K562 (cell line): ENCODE measurements at regions not wholly inside any gene's neighbourhood (a gene's known extent, or its start where the extent isn't known, plus 50 kb on each side); places are given as distances from the start of the nearest gene placed in this dataset.

ENCODE experiments used
- ARID1B ChIP-seq: fragments of 450-650 bp; IDR thresholded peaks from 2 replicates; pipeline ENCODE4 v1.6.1; 2016; ENCODE audit warnings: antibody characterized with exemption, mild to moderate bottlenecking, inconsistent platforms
- DACH1 ChIP-seq: fragments of 450-650 bp; IDR thresholded peaks from 2 replicates; pipeline ENCODE4 v1.6.1; 2018; ENCODE audit not compliant: partially characterized antibody
- FOXM1 ChIP-seq, 2 experiments: fragments of 450-650 bp in 1 of 2; sonication (generic) in 1 of 2; formaldehyde crosslinking in 1 of 2; IDR thresholded peaks; 2 replicates each; pipeline versions ENCODE4 v1.6.1 to v1.9.0; 2017 to 2022; ENCODE audit warnings: low read depth in 2 of 2, mild to moderate bottlenecking in 2 of 2, missing genetic modification reagents in 1 of 2, moderate library complexity in 1 of 2
- HDAC1 ChIP-seq, 2 experiments: fragments of 450-650 bp; IDR thresholded peaks; 2 replicates each; pipeline ENCODE4 v1.6.1; 2016 to 2017; ENCODE audit warnings: inconsistent platforms in 1 of 2, mild to moderate bottlenecking in 1 of 2, moderate library complexity in 1 of 2
- HINFP ChIP-seq: fragments of 450-650 bp; conservative IDR thresholded peaks from 2 replicates; pipeline ENCODE4 v1.6.1; 2016; ENCODE audit warnings: missing genetic modification characterization, low read depth, mild to moderate bottlenecking, control low read depth, missing compliant biosample characterization
- HLTF ChIP-seq: fragments of 450-650 bp; IDR thresholded peaks from 2 replicates; pipeline ENCODE4 v1.6.1; 2016
- ILF3 ChIP-seq: fragments of 450-650 bp; IDR thresholded peaks from 2 replicates; pipeline ENCODE4 v1.6.1; 2018; ENCODE audit warnings: antibody characterized with exemption, mild to moderate bottlenecking, moderate library complexity, borderline replicate concordance
- MAX ChIP-seq: sonication (generic); formaldehyde crosslinking; IDR thresholded peaks from 2 replicates; pipeline ENCODE4 v1.9.0; 2022; ENCODE audit warnings: mild to moderate bottlenecking, missing genetic modification reagents
- MYBL2 ChIP-seq, 2 experiments: fragments of 450-650 bp in 1 of 2; sonication (generic) in 1 of 2; formaldehyde crosslinking in 1 of 2; IDR thresholded peaks; 2 replicates each; pipeline versions ENCODE4 v1.6.1 to v1.8.1; 2017 to 2022; ENCODE audit warnings: borderline replicate concordance in 1 of 2, inconsistent platforms in 1 of 2, low read depth in 1 of 2, mild to moderate bottlenecking in 1 of 2, missing genetic modification reagents in 1 of 2, moderate library complexity in 1 of 2
- MYNN ChIP-seq, 2 experiments: sonication (generic); formaldehyde crosslinking in 1 of 2; IDR thresholded peaks; 2 replicates each; pipeline versions ENCODE4 v1.5.0 to v1.6.1; 2016 to 2020; ENCODE audit warnings: antibody characterized with exemption in 1 of 2, missing genetic modification reagents in 1 of 2
- NBN ChIP-seq: fragments of 450-650 bp; IDR thresholded peaks from 2 replicates; pipeline ENCODE4 v1.6.1; 2016; ENCODE audit warnings: low read depth, mild to moderate bottlenecking
- NCOR1 ChIP-seq: fragments of 450-650 bp; IDR thresholded peaks from 2 replicates; pipeline ENCODE4 v1.6.1; 2016; ENCODE audit warnings: mild to moderate bottlenecking, moderate library complexity
- ZNF124 ChIP-seq: sonication (generic); formaldehyde crosslinking; IDR thresholded peaks from 2 replicates; pipeline ENCODE4 v1.8.1; 2022; ENCODE audit warnings: missing genetic modification reagents
- ZNF644 ChIP-seq: fragments of 200-800 bp; sonication (Bioruptor generic); IDR thresholded peaks from 2 replicates; pipeline ENCODE4 v1.6.1; 2016; ENCODE audit warnings: low read depth, missing genetic modification characterization, missing compliant biosample characterization
- TF ChIP-seq, protein P1 (sequence below), 3 experiments: fragments of 200-800 bp in 1 of 3; fragments of 250-450 bp in 1 of 3; fragments of 450-650 bp in 1 of 3; sonication (Bioruptor Pico) in 1 of 3; sonication (Bioruptor generic) in 1 of 3; formaldehyde crosslinking in 1 of 3; IDR thresholded peaks; 2 replicates each; pipeline versions ENCODE4 v1.6.1 to v1.8.0; 2016 to 2022; ENCODE audit warnings: mild to moderate bottlenecking in 2 of 3, missing genetic modification characterization in 2 of 3, missing compliant biosample characterization in 1 of 3, moderate library complexity in 1 of 3
- TF ChIP-seq, protein P2 (sequence below): fragments of 450-650 bp; IDR thresholded peaks from 2 replicates; pipeline ENCODE4 v1.6.1; 2018; ENCODE audit warnings: mild to moderate bottlenecking, low read depth; ENCODE audit not compliant: partially characterized antibody
- TF ChIP-seq, protein P3 (sequence below): fragments of 250-450 bp; sonication (Bioruptor Pico); IDR thresholded peaks from 2 replicates; pipeline ENCODE4 v1.8.0; 2022; ENCODE audit warnings: moderate library complexity, mild to moderate bottlenecking, inconsistent platforms

DNA sequence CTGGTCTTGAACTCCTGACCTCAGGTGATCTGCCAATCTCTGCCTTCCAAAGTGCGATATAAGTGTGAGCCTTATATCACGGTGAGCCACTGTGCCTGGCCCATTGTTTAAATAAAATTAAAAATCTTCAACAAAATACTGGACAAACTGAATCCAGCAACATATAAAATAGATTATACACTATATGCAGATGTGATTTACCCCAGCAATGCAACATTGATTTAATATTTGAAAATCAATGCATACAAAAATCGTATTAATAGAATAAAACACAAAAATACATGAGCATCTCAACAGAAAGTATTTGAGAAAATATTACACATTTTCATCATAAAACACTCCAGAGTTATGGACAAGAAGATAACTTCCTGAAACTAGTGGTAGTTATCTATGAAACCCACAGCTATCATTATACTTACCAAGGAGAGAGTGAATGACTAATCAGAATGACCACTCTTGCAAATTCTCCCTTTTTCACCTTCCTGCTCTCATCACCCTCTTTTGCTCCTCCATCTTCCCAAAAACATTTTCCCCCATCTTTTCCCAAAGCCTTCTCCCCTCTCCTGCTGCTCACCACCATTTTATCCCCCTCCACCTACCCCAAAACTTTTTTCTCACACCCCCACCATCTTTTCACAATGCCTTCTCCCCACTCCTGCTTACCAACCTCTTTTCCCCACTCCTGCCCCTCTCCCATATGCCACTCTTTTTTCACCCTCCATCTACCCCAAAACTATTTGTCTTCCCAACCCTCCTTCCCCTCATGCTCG is 122.1 kb upstream of the VPREB1 start (continued):
- TF ChIP-seq MAX (CRISPR knock-in tag), result no peak
- no peak for TF ChIP-seq MYNN (IDR thresholded peaks at IDR 0.05)
- no peak for TF ChIP-seq MYNN (CRISPR knock-in tag; IDR thresholded peaks at IDR 0.05)
- TF ChIP-seq, protein P1, sequence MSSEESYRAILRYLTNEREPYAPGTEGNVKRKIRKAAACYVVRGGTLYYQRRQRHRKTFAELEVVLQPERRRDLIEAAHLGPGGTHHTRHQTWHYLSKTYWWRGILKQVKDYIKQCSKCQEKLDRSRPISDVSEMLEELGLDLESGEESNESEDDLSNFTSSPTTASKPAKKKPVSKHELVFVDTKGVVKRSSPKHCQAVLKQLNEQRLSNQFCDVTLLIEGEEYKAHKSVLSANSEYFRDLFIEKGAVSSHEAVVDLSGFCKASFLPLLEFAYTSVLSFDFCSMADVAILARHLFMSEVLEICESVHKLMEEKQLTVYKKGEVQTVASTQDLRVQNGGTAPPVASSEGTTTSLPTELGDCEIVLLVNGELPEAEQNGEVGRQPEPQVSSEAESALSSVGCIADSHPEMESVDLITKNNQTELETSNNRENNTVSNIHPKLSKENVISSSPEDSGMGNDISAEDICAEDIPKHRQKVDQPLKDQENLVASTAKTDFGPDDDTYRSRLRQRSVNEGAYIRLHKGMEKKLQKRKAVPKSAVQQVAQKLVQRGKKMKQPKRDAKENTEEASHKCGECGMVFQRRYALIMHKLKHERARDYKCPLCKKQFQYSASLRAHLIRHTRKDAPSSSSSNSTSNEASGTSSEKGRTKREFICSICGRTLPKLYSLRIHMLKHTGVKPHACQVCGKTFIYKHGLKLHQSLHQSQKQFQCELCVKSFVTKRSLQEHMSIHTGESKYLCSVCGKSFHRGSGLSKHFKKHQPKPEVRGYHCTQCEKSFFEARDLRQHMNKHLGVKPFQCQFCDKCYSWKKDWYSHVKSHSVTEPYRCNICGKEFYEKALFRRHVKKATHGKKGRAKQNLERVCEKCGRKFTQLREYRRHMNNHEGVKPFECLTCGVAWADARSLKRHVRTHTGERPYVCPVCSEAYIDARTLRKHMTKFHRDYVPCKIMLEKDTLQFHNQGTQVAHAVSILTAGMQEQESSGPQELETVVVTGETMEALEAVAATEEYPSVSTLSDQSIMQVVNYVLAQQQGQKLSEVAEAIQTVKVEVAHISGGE (CRISPR knock-in tag; IDR thresholded peaks at IDR 0.05), result 0 out of 6 replicates have a peak, but pooled peaks of 1 of the 3 experiments have one; percentile 22
- TF ChIP-seq DACH1, result peak; percentile 36
- TF ChIP-seq, protein P2, sequence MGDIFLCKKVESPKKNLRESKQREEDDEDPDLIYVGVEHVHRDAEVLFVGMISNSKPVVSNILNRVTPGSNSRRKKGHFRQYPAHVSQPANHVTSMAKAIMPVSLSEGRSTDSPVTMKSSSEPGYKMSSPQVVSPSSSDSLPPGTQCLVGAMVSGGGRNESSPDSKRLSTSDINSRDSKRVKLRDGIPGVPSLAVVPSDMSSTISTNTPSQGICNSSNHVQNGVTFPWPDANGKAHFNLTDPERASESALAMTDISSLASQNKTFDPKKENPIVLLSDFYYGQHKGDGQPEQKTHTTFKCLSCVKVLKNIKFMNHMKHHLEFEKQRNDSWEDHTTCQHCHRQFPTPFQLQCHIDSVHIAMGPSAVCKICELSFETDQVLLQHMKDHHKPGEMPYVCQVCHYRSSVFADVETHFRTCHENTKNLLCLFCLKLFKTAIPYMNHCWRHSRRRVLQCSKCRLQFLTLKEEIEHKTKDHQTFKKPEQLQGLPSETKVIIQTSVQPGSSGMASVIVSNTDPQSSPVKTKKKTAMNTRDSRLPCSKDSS, result peak; percentile 65
- 0 out of 2 replicates have a peak, but pooled peaks have one; percentile 52 for TF ChIP-seq HINFP (tag)
- no peak for TF ChIP-seq MYBL2 (IDR thresholded peaks at IDR 0.05; ENCODE audit: low read depth)
- no peak for TF ChIP-seq MYBL2 (CRISPR knock-in tag; IDR thresholded peaks at IDR 0.05; ENCODE audit: borderline replicate concordance)
- no peak for TF ChIP-seq ZNF124 (CRISPR knock-in tag)
- peak; percentile 83 for TF ChIP-seq ARID1B
- peak in 1 of 2 experiments; percentile 74; a peak in 1 of 4 replicates for TF ChIP-seq HDAC1 (IDR thresholded peaks at IDR 0.05)
- peak; percentile 97 for TF ChIP-seq HLTF
- no peak for TF ChIP-seq FOXM1 (IDR thresholded peaks at IDR 0.05; ENCODE audit: low read depth)
- TF ChIP-seq FOXM1 (CRISPR knock-in tag; IDR thresholded peaks at IDR 0.05; ENCODE audit: low read depth), result no peak
- 0 out of 2 replicates have a peak, but pooled peaks have one; percentile 28 for TF ChIP-seq ZNF644 (tag)
- TF ChIP-seq, protein P3, sequence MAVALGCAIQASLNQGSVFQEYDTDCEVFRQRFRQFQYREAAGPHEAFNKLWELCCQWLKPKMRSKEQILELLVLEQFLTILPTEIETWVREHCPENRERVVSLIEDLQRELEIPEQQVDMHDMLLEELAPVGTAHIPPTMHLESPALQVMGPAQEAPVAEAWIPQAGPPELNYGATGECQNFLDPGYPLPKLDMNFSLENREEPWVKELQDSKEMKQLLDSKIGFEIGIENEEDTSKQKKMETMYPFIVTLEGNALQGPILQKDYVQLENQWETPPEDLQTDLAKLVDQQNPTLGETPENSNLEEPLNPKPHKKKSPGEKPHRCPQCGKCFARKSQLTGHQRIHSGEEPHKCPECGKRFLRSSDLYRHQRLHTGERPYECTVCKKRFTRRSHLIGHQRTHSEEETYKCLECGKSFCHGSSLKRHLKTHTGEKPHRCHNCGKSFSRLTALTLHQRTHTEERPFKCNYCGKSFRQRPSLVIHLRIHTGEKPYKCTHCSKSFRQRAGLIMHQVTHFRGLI (CRISPR knock-in tag), result 0 out of 2 replicates have a peak, but pooled peaks have one; percentile 4
- TF ChIP-seq NBN, result peak; percentile 75; the same call in 1 of the 2 replicates
- TF ChIP-seq NCOR1, result peak; percentile 31; the same call in 1 of the 2 replicates
- no peak for TF ChIP-seq ILF3
